A673 (cell line): ENCODE measurements at regions not wholly inside any gene's neighbourhood (a gene's known extent, or its start where the extent isn't known, plus 50 kb on each side); places are given as distances from the start of the nearest gene placed in this dataset.

ENCODE experiments used
- BruUV-seq: library from RNA; stranded (reverse); fragments of 400-500 nt; replicated peaks from 2 replicates; lab custom pipeline; 2021; lab: Mats Ljungman, UMichigan
- CTCF ChIA-PET: fragments of 300-600 bp; sonication (Branson Sonifier 250); formaldehyde crosslinking; loops from one replicate; lab custom pipeline; 2022; ENCODE audit warnings: antibody characterized with exemption; lab: Charles Lee
- POLR2A ChIA-PET: fragments of 300-600 bp; sonication (Branson Sonifier 250); formaldehyde crosslinking; loops from one replicate; lab custom pipeline; 2022; ENCODE audit warnings: antibody characterized with exemption; ENCODE audit not compliant: low non-redundant PET; lab: Charles Lee
- DNase-seq: peaks from one replicate; pipeline ENCODE4 v3.0.0-alpha.2; 2015; ENCODE audit warnings: low spot score
- H3K27ac ChIP-seq: fragments of 200-600 bp; sonication (generic); 2 replicates; pipeline ENCODE4 v1.5.1; 2016; ENCODE audit warnings: mixed run types, low read depth, mild to moderate bottlenecking, mixed read lengths, antibody characterized with exemption, low read length; ENCODE audit not compliant: poor library complexity, severe bottlenecking
- H3K27me3 ChIP-seq: fragments of 200-600 bp; sonication (generic); replicated peaks from 2 replicates; pipeline ENCODE4 v1.6.1; 2017; ENCODE audit warnings: mixed run types, low read depth, mild to moderate bottlenecking, mixed read lengths, antibody characterized with exemption, low read length; ENCODE audit not compliant: insufficient read depth, poor library complexity
- H3K36me3 ChIP-seq: fragments of 200-600 bp; sonication (generic); 2 replicates; pipeline ENCODE4 v1.6.1; 2016; ENCODE audit warnings: mixed run types, mild to moderate bottlenecking, mixed read lengths, antibody characterized with exemption, low read length; ENCODE audit not compliant: insufficient read depth, poor library complexity, severe bottlenecking
- H3K4me1 ChIP-seq: fragments of 200-600 bp; sonication (generic); 2 replicates; pipeline ENCODE4 v1.6.1; 2017; ENCODE audit warnings: mixed run types, mild to moderate bottlenecking, mixed read lengths, antibody characterized with exemption, low read length; ENCODE audit not compliant: insufficient read depth, poor library complexity, severe bottlenecking
- H3K4me3 ChIP-seq: fragments of 200-600 bp; sonication (generic); 2 replicates; pipeline ENCODE4 v1.5.1; 2016; ENCODE audit warnings: low read depth, mixed run types, mild to moderate bottlenecking, mixed read lengths, low read length; ENCODE audit not compliant: poor library complexity, severe bottlenecking
- H3K9me3 ChIP-seq: fragments of 200-600 bp; sonication (generic); 2 replicates; pipeline ENCODE4 v1.6.1; 2016; ENCODE audit warnings: mixed run types, low read depth, mild to moderate bottlenecking, mixed read lengths, antibody characterized with exemption, low read length; ENCODE audit not compliant: poor library complexity, severe bottlenecking
- CTCF ChIP-seq: fragments of 300-800, 200-600 bp; sonication (generic); conservative IDR thresholded peaks from 2 replicates; pipeline ENCODE4 v1.5.1; 2017; ENCODE audit warnings: low read depth, mild to moderate bottlenecking, antibody characterized with exemption, low read length, moderate library complexity, mixed read lengths
- EZH2 ChIP-seq: fragments of 200-600 bp; sonication (generic); IDR thresholded peaks from 2 replicates; pipeline ENCODE4 v1.6.1; 2017; ENCODE audit warnings: borderline replicate concordance, low read depth, mild to moderate bottlenecking, mixed read lengths, antibody characterized with exemption, low read length; ENCODE audit not compliant: poor library complexity, severe bottlenecking
- intact Hi-C: fragments of 100-400 bp; cut with micrococcal nuclease; formaldehyde crosslinking; loops from one replicate; pipeline ENCODE4 v1.10.0; 2022; ENCODE audit not compliant: unreplicated experiment

GRCh38 chr11:101777476-101777875 lies 137.3 kb upstream of the CEP126 start:
- no peak overlapping the region for H3K4me3 ChIP-seq
- intact Hi-C loops = no loop called here
- H3K9me3 ChIP-seq = no peaks in the 10 kb centered on the region
- no peaks in the 10 kb centered on the region for H3K36me3 ChIP-seq
- no peaks in the 10 kb centered on the region for H3K27me3 ChIP-seq
- ChIA-PET POLR2A (no interaction called here), CTCF (no interaction called here)
- no peak overlapping the region for H3K27ac ChIP-seq
- no peak for DNase-seq
- no peaks in the 10 kb centered on the region for H3K4me1 ChIP-seq
- no peak for TF ChIP-seq CTCF
- TF ChIP-seq EZH2 = no peak
- no TSS peak for BruUV-seq

GRCh38 chr11:101775033-101775432 lies 139.8 kb upstream of the CEP126 start:
- BruUV-seq = no TSS peak
- no peak for DNase-seq
- Histone ChIP-seq H3K27me3 (no peaks in the 10 kb centered on the region), H3K9me3 (no peaks in the 10 kb centered on the region), H3K36me3 (no peaks in the 10 kb centered on the region), H3K27ac (no peak overlapping the region), H3K4me3 (no peak overlapping the region), H3K4me1 (no peaks in the 10 kb centered on the region)
- ChIA-PET CTCF (no interaction called here), POLR2A (no interaction called here)
- TF ChIP-seq EZH2 = no peak
- TF ChIP-seq CTCF = no peak
- intact Hi-C loops = no loop called here

DNA sequence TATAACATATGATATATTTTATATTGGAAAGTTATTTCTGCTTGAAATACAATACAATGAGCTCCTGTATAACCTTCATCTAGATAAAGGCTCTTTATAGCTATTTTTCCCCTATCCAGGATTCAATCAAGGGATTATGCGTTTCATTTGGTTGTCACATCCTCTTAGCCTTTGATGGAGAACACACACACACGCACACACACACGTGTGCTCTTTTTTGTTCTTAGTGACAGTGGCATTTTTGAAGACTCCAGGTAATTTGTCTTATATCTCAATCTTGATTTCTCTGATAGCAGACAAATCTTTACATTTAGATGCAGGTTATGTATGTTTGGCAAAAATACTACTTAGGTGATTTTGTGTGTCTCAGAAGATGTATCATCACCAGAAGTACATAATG lies 144.2 kb upstream of the CEP126 start:
- intact Hi-C loops = no loop called here
- CTCF ChIA-PET = no interaction called here
- no peak overlapping the region for H3K4me3 ChIP-seq
- H3K36me3 ChIP-seq = no peaks in the 10 kb centered on the region
- no peak for DNase-seq
- no peaks in the 10 kb centered on the region for H3K9me3 ChIP-seq
- POLR2A ChIA-PET = no interaction called here
- H3K27me3 ChIP-seq = no peaks in the 10 kb centered on the region
- TF ChIP-seq CTCF (no peak), EZH2 (no peak)
- no peak overlapping the region for H3K27ac ChIP-seq
- no TSS peak for BruUV-seq
- no peaks in the 10 kb centered on the region for H3K4me1 ChIP-seq
